Stomach (tissue), 4 donors: ENCODE measurements at regions not wholly inside any gene's neighbourhood (a gene's known extent, or its start where the extent isn't known, plus 50 kb on each side); places are given as distances from the start of the nearest gene placed in this dataset.

Experiments used
- CTCF ChIP-seq, 7 experiments: fragments of 450-650 bp in 4 of 7; fragments of 200-600 bp in 3 of 7; sonication (generic) in 3 of 7; IDR thresholded peaks; one replicate each; pipeline ENCODE4 v1.5.1; 2016 to 2019; ENCODE audit warnings: antibody characterized with exemption in 7 of 7, control low read depth in 2 of 7, mild to moderate bottlenecking in 1 of 7
- EP300 ChIP-seq: sonication (generic); formaldehyde crosslinking; IDR thresholded peaks from one replicate; pipeline ENCODE4 v1.6.1; 2017; ENCODE audit warnings: antibody characterized with exemption
- POLR2A ChIP-seq, 4 donors: fragments of 450-650 bp; IDR thresholded peaks; one replicate each; pipeline ENCODE4 v1.6.1; 2016; ENCODE audit warnings: antibody characterized with exemption in 4 of 4, control low read depth in 2 of 4, mild to moderate bottlenecking in 1 of 4, moderate library complexity in 1 of 4
- POLR2AphosphoS5 ChIP-seq, 3 donors: sonication (generic); formaldehyde crosslinking; IDR thresholded peaks; one replicate each; pipeline ENCODE4 v1.6.1; 2016; ENCODE audit warnings: antibody characterized with exemption in 3 of 3

GRCh38 chr3:181521831-181522230, 189.9 kb upstream of the SOX2 start:
- TF ChIP-seq POLR2A (IDR thresholded peaks at IDR 0.05) (no peak), CTCF (IDR thresholded peaks at IDR 0.05) (no peak), EP300 (no peak), POLR2AphosphoS5 (IDR thresholded peaks at IDR 0.05) (no peak)
